ENCODE measurements at regions not wholly inside any gene's neighbourhood (a gene's known extent, or its start where the extent isn't known, plus 50 kb on each side); places are given as distances from the start of the nearest gene placed in this dataset.

DNA sequence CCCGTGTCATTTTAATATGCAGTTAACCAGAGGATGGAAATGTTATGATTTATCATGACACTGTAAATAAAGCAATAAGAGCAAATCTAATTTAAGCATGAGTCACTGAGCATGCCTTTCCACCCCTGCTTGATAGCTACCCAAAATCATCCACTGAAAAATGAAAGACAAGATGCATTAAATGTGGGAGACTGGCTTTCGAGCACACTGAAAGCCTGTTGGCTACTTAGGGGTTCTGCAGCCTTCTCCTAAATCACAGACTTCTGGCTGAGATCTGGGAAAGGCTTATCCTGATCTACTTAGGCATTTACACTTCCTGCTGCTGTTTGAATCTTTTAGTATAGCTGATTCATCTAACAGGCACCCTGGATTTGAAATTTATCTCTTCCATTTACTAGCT is 778.3 kb upstream of the CDH7 start:
- Mint-ChIP-seq H3K27ac (no peak overlapping the region), H3K4me3 (no peak overlapping the region), H3K9me3 (no peaks in the 10 kb centered on the region), H3K4me1 (no peaks in the 10 kb centered on the region), H3K27me3 (ENCODE audit: low read depth) (no peaks in the 10 kb centered on the region), H3K36me3 (ENCODE audit: insufficient read depth in 1 of 3, low read depth in 3 of 3) (no peaks in the 10 kb centered on the region)
- Histone ChIP-seq H4K20me1 (ENCODE audit: control insufficient read depth, insufficient read depth, insufficient read length) (no peaks in the 10 kb centered on the region), H3K4me1 (ENCODE audit: insufficient read depth, low read length) (no peaks in the 10 kb centered on the region), H2BK12ac (ENCODE audit: insufficient read length, low read depth, low read length) (no peak overlapping the region), H3K9me3 (ENCODE audit: control insufficient read depth, low read depth, low read length) (no peaks in the 10 kb centered on the region), H2BK120ac (ENCODE audit: low read depth, low read length, poor library complexity, severe bottlenecking) (no peak overlapping the region), H3K4me2 (ENCODE audit: insufficient read depth, insufficient read length, low read length) (no peak overlapping the region), H2BK20ac (ENCODE audit: low read depth, low read length, poor library complexity, severe bottlenecking) (no peak overlapping the region), H3K23ac (ENCODE audit: insufficient read length, low read depth, low read length) (no peak overlapping the region), H2BK15ac (ENCODE audit: low read depth, low read length) (no peak overlapping the region), H3K23me2 (ENCODE audit: insufficient read length, low read depth, low read length, poor library complexity, severe bottlenecking) (no peaks in the 10 kb centered on the region), H4K91ac (ENCODE audit: insufficient read length, low read depth, low read length) (no peak overlapping the region), H3K27me3 (ENCODE audit: insufficient read depth, low read length) (no peaks in the 10 kb centered on the region), H3K14ac (ENCODE audit: insufficient read depth, low read length) (no peak overlapping the region), H3K56ac (ENCODE audit: insufficient read length, low read depth, low read length) (no peak overlapping the region), H2AK5ac (ENCODE audit: insufficient read length, low read length) (no peak overlapping the region), H3K18ac (ENCODE audit: insufficient read length, low read depth, low read length) (no peak overlapping the region), H2BK5ac (ENCODE audit: insufficient read length, low read length) (no peak overlapping the region), H3K79me1 (ENCODE audit: insufficient read depth, low read depth, low read length, poor library complexity, severe bottlenecking) (no peaks in the 10 kb centered on the region), H4K8ac (replicated peaks; ENCODE audit: insufficient read length, low read depth, low read length) (no peak overlapping the region), H4K5ac (ENCODE audit: insufficient read length, low read depth, low read length) (no peak overlapping the region), H3K79me2 (ENCODE audit: insufficient read depth, low read length) (no peaks in the 10 kb centered on the region), H3K27ac (ENCODE audit: insufficient read length, low read depth, low read length) (no peak overlapping the region), H2AFZ (ENCODE audit: low read length) (no peak overlapping the region), H3T11ph (ENCODE audit: low read length) (no peak overlapping the region), H3K4ac (ENCODE audit: low read depth, low read length) (no peak overlapping the region), H3K9ac (ENCODE audit: extremely low read depth, insufficient read length, low read length) (no peak overlapping the region)
- no CpG with 5 or more reads among the region's 2 CpGs for WGBS (ENCODE audit: extremely low coverage, insufficient read length, low lambda C conversion rate)
- DNase-seq: no peak
- TF ChIP-seq, protein P1, sequence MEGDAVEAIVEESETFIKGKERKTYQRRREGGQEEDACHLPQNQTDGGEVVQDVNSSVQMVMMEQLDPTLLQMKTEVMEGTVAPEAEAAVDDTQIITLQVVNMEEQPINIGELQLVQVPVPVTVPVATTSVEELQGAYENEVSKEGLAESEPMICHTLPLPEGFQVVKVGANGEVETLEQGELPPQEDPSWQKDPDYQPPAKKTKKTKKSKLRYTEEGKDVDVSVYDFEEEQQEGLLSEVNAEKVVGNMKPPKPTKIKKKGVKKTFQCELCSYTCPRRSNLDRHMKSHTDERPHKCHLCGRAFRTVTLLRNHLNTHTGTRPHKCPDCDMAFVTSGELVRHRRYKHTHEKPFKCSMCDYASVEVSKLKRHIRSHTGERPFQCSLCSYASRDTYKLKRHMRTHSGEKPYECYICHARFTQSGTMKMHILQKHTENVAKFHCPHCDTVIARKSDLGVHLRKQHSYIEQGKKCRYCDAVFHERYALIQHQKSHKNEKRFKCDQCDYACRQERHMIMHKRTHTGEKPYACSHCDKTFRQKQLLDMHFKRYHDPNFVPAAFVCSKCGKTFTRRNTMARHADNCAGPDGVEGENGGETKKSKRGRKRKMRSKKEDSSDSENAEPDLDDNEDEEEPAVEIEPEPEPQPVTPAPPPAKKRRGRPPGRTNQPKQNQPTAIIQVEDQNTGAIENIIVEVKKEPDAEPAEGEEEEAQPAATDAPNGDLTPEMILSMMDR (conservative IDR thresholded peaks at IDR 0.05): no peak; the same call in 2 of the 3 replicates
